GM23338 (cell line): ENCODE measurements at regions not wholly inside any gene's neighbourhood (a gene's known extent, or its start where the extent isn't known, plus 50 kb on each side); places are given as distances from the start of the nearest gene placed in this dataset.

Experiments
- ATAC-seq: fragments of 200-7000 bp; cut with Tn5 transposase; 3 replicates; pipeline ENCODE4 v1.9.1; 2020
- DNase-seq: peaks from one replicate; pipeline ENCODE4 v3.0.0-alpha.2; 2015; ENCODE audit warnings: low spot score
- H2AFZ ChIP-seq: fragments of 200-600 bp; sonication (generic); 2 replicates; pipeline ENCODE4 v1.8.0; 2016; ENCODE audit warnings: antibody characterized with exemption, mild to moderate bottlenecking, moderate library complexity
- H3F3A ChIP-seq: fragments of 200-600 bp; sonication (generic); replicated peaks from 2 replicates; pipeline ENCODE4 v1.8.0; 2017; ENCODE audit warnings: antibody characterized with exemption, mixed run types, low read depth
- H3K27ac ChIP-seq: fragments of 200-600 bp; sonication (generic); 2 replicates; pipeline ENCODE4 v1.6.1; 2016; ENCODE audit warnings: low read depth
- H3K27me3 ChIP-seq: fragments of 200-600 bp; sonication (generic); 2 replicates; pipeline ENCODE4 v1.8.0; 2016; ENCODE audit warnings: mild to moderate bottlenecking, mixed run types, moderate library complexity; ENCODE audit not compliant: insufficient read depth
- H3K36me3 ChIP-seq: fragments of 200-600 bp; sonication (generic); 2 replicates; pipeline ENCODE4 v1.8.0; 2016; ENCODE audit warnings: mild to moderate bottlenecking; ENCODE audit not compliant: insufficient read depth
- H3K4me1 ChIP-seq: fragments of 200-600 bp; sonication (generic); 2 replicates; pipeline ENCODE4 v1.8.0; 2016; ENCODE audit warnings: mild to moderate bottlenecking, moderate library complexity; ENCODE audit not compliant: insufficient read depth
- H3K4me2 ChIP-seq: fragments of 200-600 bp; sonication (generic); 2 replicates; pipeline ENCODE4 v1.7.1; 2017; ENCODE audit warnings: mixed run types
- H3K4me3 ChIP-seq: fragments of 200-600 bp; sonication (generic); 2 replicates; pipeline ENCODE4 v1.6.1; 2016; ENCODE audit warnings: mixed run types
- H3K79me2 ChIP-seq: fragments of 200-600 bp; sonication (generic); replicated peaks from 2 replicates; pipeline ENCODE4 v1.8.0; 2017; ENCODE audit warnings: mild to moderate bottlenecking; ENCODE audit not compliant: insufficient read depth
- H3K9me2 ChIP-seq: fragments of 200-600 bp; sonication (generic); 2 replicates; pipeline ENCODE4 v1.8.0; 2017; ENCODE audit not compliant: insufficient read depth
- H4K20me1 ChIP-seq: fragments of 200-600 bp; sonication (generic); replicated peaks from 2 replicates; pipeline ENCODE4 v1.8.0; 2017; ENCODE audit warnings: mild to moderate bottlenecking; ENCODE audit not compliant: insufficient read depth
- H3K27ac Mint-ChIP-seq: 2 replicates; pipeline ENCODE4 v1.8.0; 2020; ENCODE audit warnings: inconsistent platforms, mild to moderate bottlenecking, moderate library complexity, mixed read lengths
- H3K27me3 Mint-ChIP-seq: 3 replicates; pipeline ENCODE4 v1.8.0; 2022; ENCODE audit warnings: low read depth, mild to moderate bottlenecking, moderate library complexity, mixed read lengths, inconsistent platforms; ENCODE audit not compliant: insufficient read depth, poor library complexity
- H3K36me3 Mint-ChIP-seq: 3 replicates; pipeline ENCODE4 v1.8.0; 2021; ENCODE audit warnings: low read depth, mild to moderate bottlenecking, inconsistent platforms, moderate library complexity, mixed read lengths
- H3K4me1 Mint-ChIP-seq: 3 replicates; pipeline ENCODE4 v1.8.0; 2020; ENCODE audit warnings: mild to moderate bottlenecking, inconsistent platforms, mixed read lengths
- H3K4me3 Mint-ChIP-seq: 3 replicates; pipeline ENCODE4 v1.8.0; 2021; ENCODE audit warnings: moderate library complexity, mild to moderate bottlenecking, inconsistent platforms, mixed read lengths
- H3K9me3 Mint-ChIP-seq: 3 replicates; pipeline ENCODE4 v1.8.0; 2020; ENCODE audit warnings: moderate library complexity, mild to moderate bottlenecking, inconsistent platforms, mixed read lengths
- CREB1 ChIP-seq: fragments of 250-450 bp; sonication (Bioruptor Pico); IDR thresholded peaks from 2 replicates; pipeline ENCODE4 v1.5.0; 2020; ENCODE audit warnings: low read depth, mild to moderate bottlenecking, moderate library complexity
- CTCF ChIP-seq, 2 experiments: fragments of 200-600 bp in 1 of 2; sonication (generic) in 1 of 2; conservative IDR thresholded peaks; 2 replicates each; pipeline versions ENCODE4 v1.5.1 to v1.6.1; 2016 to 2017; ENCODE audit warnings: antibody characterized with exemption in 2 of 2, low read depth in 2 of 2, mild to moderate bottlenecking in 2 of 2, moderate library complexity in 1 of 2
- ETS1 ChIP-seq: IDR thresholded peaks from 2 replicates; pipeline ENCODE4 v1.6.1; 2016; ENCODE audit warnings: antibody characterized with exemption
- EZH2 ChIP-seq: fragments of 200-600 bp; sonication (generic); IDR thresholded peaks from one replicate; pipeline ENCODE4 v1.8.0; 2017; ENCODE audit warnings: antibody characterized with exemption, mild to moderate bottlenecking, low read depth; ENCODE audit not compliant: unreplicated experiment
- EZH2phosphoT487 ChIP-seq: fragments of 200-600 bp; sonication (generic); IDR thresholded peaks from one replicate; pipeline ENCODE4 v1.8.1; 2018; ENCODE audit warnings: antibody characterized with exemption; ENCODE audit not compliant: unreplicated experiment
- JUNB ChIP-seq: IDR thresholded peaks from one replicate; pipeline ENCODE4 v1.6.1; 2016; ENCODE audit warnings: antibody characterized with exemption; ENCODE audit not compliant: unreplicated experiment
- NANOG ChIP-seq: IDR thresholded peaks from 2 replicates; pipeline ENCODE4 v1.6.1; 2016; ENCODE audit warnings: antibody characterized with exemption, borderline replicate concordance
- POLR2AphosphoS5 ChIP-seq: IDR thresholded peaks from 2 replicates; pipeline ENCODE4 v1.6.1; 2016; ENCODE audit warnings: antibody characterized with exemption, low read depth
- REST ChIP-seq: IDR thresholded peaks from one replicate; pipeline ENCODE4 v1.6.1; 2018; ENCODE audit warnings: antibody characterized with exemption; ENCODE audit not compliant: unreplicated experiment
- STAT1 ChIP-seq: IDR thresholded peaks from one replicate; pipeline ENCODE4 v1.6.1; 2016; ENCODE audit warnings: antibody characterized with exemption; ENCODE audit not compliant: unreplicated experiment
- ZNF114 ChIP-seq: fragments of 250-450 bp; sonication (Bioruptor Pico); IDR thresholded peaks from 2 replicates; pipeline ENCODE4 v1.5.0; 2020; ENCODE audit warnings: mild to moderate bottlenecking, moderate library complexity
- ZNF331 ChIP-seq: fragments of 250-450 bp; sonication (Bioruptor Pico); IDR thresholded peaks from 2 replicates; pipeline ENCODE4 v1.5.0; 2020; ENCODE audit warnings: low read depth, mild to moderate bottlenecking, moderate library complexity

GRCh38 chr4:178414042-178414441 is 971.8 kb upstream of the AGA start:
- ATAC-seq (no peak), DNase-seq (no peak)
- no peaks in the 10 kb centered on the region for H3K27me3 Mint-ChIP-seq
- no peak overlapping the region for H3K4me3 Mint-ChIP-seq
- Histone ChIP-seq H3F3A (no peaks in the 10 kb centered on the region), H3K27me3 (no peaks in the 10 kb centered on the region), H3K4me2 (no peak overlapping the region), H3K79me2 (no peaks in the 10 kb centered on the region), H3K9me2 (no peaks in the 10 kb centered on the region), H3K4me3 (no peak overlapping the region), H3K27ac (no peak overlapping the region), H3K4me1 (peaks cover 20% of the 10 kb centered on the region), H3K36me3 (no peaks in the 10 kb centered on the region), H4K20me1 (no peaks in the 10 kb centered on the region), H2AFZ (no peak overlapping the region)
- no peaks in the 10 kb centered on the region for H3K9me3 Mint-ChIP-seq
- no peak overlapping the region for H3K27ac Mint-ChIP-seq
- TF ChIP-seq REST (no peak), POLR2AphosphoS5 (no peak)
- no peaks in the 10 kb centered on the region for H3K36me3 Mint-ChIP-seq
- H3K4me1 Mint-ChIP-seq, result peaks cover 12% of the 10 kb centered on the region; the same call in 2 of the 3 replicates

DNA sequence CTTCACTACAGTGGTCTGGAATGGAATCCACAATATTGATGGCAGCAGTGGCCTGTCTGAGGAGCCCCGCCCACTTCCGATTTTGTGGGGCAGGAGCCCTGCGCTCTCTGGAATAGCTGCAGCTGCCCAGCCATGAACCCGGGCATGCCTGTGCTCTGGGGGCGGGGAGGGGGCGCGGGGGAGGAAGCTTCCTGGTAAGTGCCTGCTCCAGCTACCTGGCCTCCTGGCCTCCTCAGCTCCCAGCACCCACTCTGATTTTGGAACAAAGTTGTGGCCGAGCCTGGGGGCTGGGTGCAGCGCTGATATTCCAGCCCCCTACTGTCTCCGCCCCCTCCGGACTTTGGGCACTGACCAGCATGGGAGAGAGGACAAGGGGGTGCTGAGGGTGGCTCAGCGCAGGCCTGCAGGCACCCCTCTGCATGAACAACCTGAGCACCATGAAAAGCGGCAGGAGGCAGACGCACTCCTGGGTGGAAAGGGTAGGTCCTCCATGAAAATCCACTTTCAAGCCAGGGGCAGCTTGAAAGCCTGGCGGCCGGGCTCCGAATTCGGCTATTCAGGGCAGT is 972.7 kb upstream of the AGA start:
- Histone ChIP-seq H3K9me2 (no peaks in the 10 kb centered on the region), H3K27ac (no peak overlapping the region), H4K20me1 (no peaks in the 10 kb centered on the region), H3K36me3 (no peaks in the 10 kb centered on the region), H3K27me3 (no peaks in the 10 kb centered on the region), H3K4me1 (peaks cover 20% of the 10 kb centered on the region), H3K4me2 (no peak overlapping the region), H3K79me2 (no peaks in the 10 kb centered on the region), H2AFZ (no peak overlapping the region), H3F3A (no peaks in the 10 kb centered on the region), H3K4me3 (no peak overlapping the region)
- no peaks in the 10 kb centered on the region for H3K36me3 Mint-ChIP-seq
- DNase-seq (no peak), ATAC-seq (no peak)
- no peak overlapping the region for H3K27ac Mint-ChIP-seq
- no peaks in the 10 kb centered on the region for H3K27me3 Mint-ChIP-seq
- no peaks in the 10 kb centered on the region for H3K9me3 Mint-ChIP-seq
- no peak overlapping the region for H3K4me3 Mint-ChIP-seq
- peaks cover 12% of the 10 kb centered on the region; the same call in 2 of the 3 replicates for H3K4me1 Mint-ChIP-seq
- TF ChIP-seq EZH2phosphoT487, result no peak
- TF ChIP-seq CTCF (conservative IDR thresholded peaks at IDR 0.05; ENCODE audit: low read depth in 2 of 2), result no peak
- no peak for TF ChIP-seq CREB1 (CRISPR knock-in tag)
- TF ChIP-seq POLR2AphosphoS5, result no peak
- TF ChIP-seq ZNF114 (CRISPR knock-in tag), result no peak
- no peak for TF ChIP-seq JUNB
- no peak for TF ChIP-seq ZNF331 (CRISPR knock-in tag)
- no peak for TF ChIP-seq ETS1
- TF ChIP-seq NANOG, result no peak
- no peak for TF ChIP-seq STAT1
- no peak for TF ChIP-seq EZH2
- no peak for TF ChIP-seq REST
